Breast epithelium (tissue), 3 donors: ENCODE measurements at regions not wholly inside any gene's neighbourhood (a gene's known extent, or its start where the extent isn't known, plus 50 kb on each side); places are given as distances from the start of the nearest gene placed in this dataset.

Experiments used
- CTCF ChIP-seq, 3 donors: fragments of 450-650 bp; IDR thresholded peaks; one replicate each; pipeline ENCODE4 v1.5.1; 2016 to 2017; ENCODE audit warnings: antibody characterized with exemption in 3 of 3, mild to moderate bottlenecking in 3 of 3, moderate library complexity in 3 of 3
- POLR2A ChIP-seq: fragments of 450-650 bp; IDR thresholded peaks from one replicate; pipeline ENCODE4 v1.6.1; 2016; ENCODE audit warnings: antibody characterized with exemption, mild to moderate bottlenecking, moderate library complexity

- no peak for TF ChIP-seq POLR2A
- TF ChIP-seq CTCF (IDR thresholded peaks at IDR 0.05), result no peak
These were observed 250.5 kb downstream of the DSC3 start for GRCh38 chr18:30792051-30792450.
